Keratinocyte (primary cell): ENCODE measurements at regions not wholly inside any gene's neighbourhood (a gene's known extent, or its start where the extent isn't known, plus 50 kb on each side); places are given as distances from the start of the nearest gene placed in this dataset.

Source experiments
- DNase-seq: peaks from one replicate; pipeline ENCODE4 v3.0.0-alpha.2; 2011; ENCODE audit warnings: low read depth, missing footprints, low spot score
- FAIRE-seq: peaks from 2 replicates; lab custom pipeline; 2011; peaks lifted over from hg19 to GRCh38; lab: Jason Lieb, UNC
- H2AFZ ChIP-seq: 2 replicates; pipeline ENCODE4 v1.6.0; 2012; ENCODE audit warnings: low read length, control low read depth, inconsistent platforms; ENCODE audit not compliant: control insufficient read depth
- H3K27ac ChIP-seq: 2 replicates; pipeline ENCODE4 v1.5.1; 2011; ENCODE audit warnings: low read length; ENCODE audit not compliant: control insufficient read depth, insufficient read depth
- H3K27me3 ChIP-seq: 3 replicates; pipeline ENCODE4 v1.6.0; 2011; ENCODE audit warnings: low read length; ENCODE audit not compliant: control insufficient read depth, insufficient read depth; ENCODE audit errors: extremely low read depth
- H3K36me3 ChIP-seq, 2 experiments: 2 replicates in 1 of 2; 3 replicates in 1 of 2; pipeline ENCODE4 v1.5.1; 2011; ENCODE audit warnings: low read length in 2 of 2, mild to moderate bottlenecking in 1 of 2; ENCODE audit not compliant: control insufficient read depth in 2 of 2, insufficient read depth in 2 of 2; ENCODE audit errors: extremely low read depth in 1 of 2
- H3K4me1 ChIP-seq: 3 replicates; pipeline ENCODE4 v1.5.1; 2011; ENCODE audit warnings: low read length; ENCODE audit not compliant: control insufficient read depth, insufficient read depth; ENCODE audit errors: extremely low read depth
- H3K4me2 ChIP-seq: 3 replicates; pipeline ENCODE4 v1.6.0; 2011; ENCODE audit warnings: low read depth, low read length; ENCODE audit not compliant: control insufficient read depth, insufficient read depth; ENCODE audit errors: extremely low read depth
- H3K4me3 ChIP-seq, 3 experiments: fragments of 200-600 bp in 1 of 3; sonication (generic) in 1 of 3; 2 replicates in 2 of 3; 3 replicates in 1 of 3; pipeline ENCODE4 v1.5.1; 2011 to 2016; ENCODE audit warnings: low read length in 3 of 3, mild to moderate bottlenecking in 3 of 3, control low read depth in 2 of 3, inconsistent platforms in 1 of 3, low read depth in 1 of 3, mixed read lengths in 1 of 3, mixed run types in 1 of 3, moderate library complexity in 1 of 3; ENCODE audit not compliant: control insufficient read depth in 2 of 3, insufficient read depth in 2 of 3; ENCODE audit errors: extremely low read depth in 1 of 3
- H3K79me2 ChIP-seq: 2 replicates; pipeline ENCODE4 v1.6.0; 2012; ENCODE audit warnings: low read length; ENCODE audit not compliant: control insufficient read depth, insufficient read depth
- H3K9ac ChIP-seq: 3 replicates; pipeline ENCODE4 v1.6.0; 2011; ENCODE audit warnings: low read length; ENCODE audit not compliant: control insufficient read depth, insufficient read depth; ENCODE audit errors: extremely low read depth
- H3K9me1 ChIP-seq: 3 replicates; pipeline ENCODE4 v1.6.0; 2011; ENCODE audit warnings: low read length; ENCODE audit not compliant: control insufficient read depth, insufficient read depth; ENCODE audit errors: extremely low read depth
- H3K9me3 ChIP-seq: 2 replicates; pipeline ENCODE4 v1.5.1; 2012; ENCODE audit warnings: low read depth, low read length; ENCODE audit not compliant: control insufficient read depth
- H4K20me1 ChIP-seq: 3 replicates; pipeline ENCODE4 v1.6.0; 2011; ENCODE audit warnings: low read length; ENCODE audit not compliant: control insufficient read depth, insufficient read depth; ENCODE audit errors: extremely low read depth
- CTCF ChIP-seq, 3 experiments: IDR thresholded peaks in 1 of 3; conservative IDR thresholded peaks in 1 of 3; optimal IDR thresholded peaks in 1 of 3; 2 replicates in 2 of 3; 3 replicates in 1 of 3; pipeline versions ENCODE3 to v1.5.1; 2011; ENCODE audit warnings: low read length in 3 of 3, mild to moderate bottlenecking in 3 of 3, moderate library complexity in 2 of 3, control low read depth in 1 of 3, inconsistent platforms in 1 of 3; ENCODE audit not compliant: insufficient read depth in 2 of 3; ENCODE audit errors: extremely low read depth in 1 of 3
- EZH2 ChIP-seq: IDR thresholded peaks from one replicate; pipeline ENCODE4 v1.6.1; 2012; ENCODE audit warnings: inconsistent platforms, mild to moderate bottlenecking, low read length, moderate library complexity
- dilution Hi-C: fragments of 300-500 bp; cut with MboI; formaldehyde crosslinking; loops from one replicate; pipeline ENCODE4 v1.7.0; 2020; ENCODE audit warnings: low sequenced_read_pairs; ENCODE audit not compliant: extremely low pct_ligation_motif_present

GRCh38 chr1:188314557-188315137 lies 1485.9 kb downstream of the PLA2G4A start:
- DNase-seq (no peak), FAIRE-seq (no peak)
- Histone ChIP-seq H3K9me1 (no peaks in the 10 kb centered on the region), H3K27me3 (no peaks in the 10 kb centered on the region), H3K27ac (no peak overlapping the region), H3K9ac (no peak overlapping the region), H3K4me2 (no peak overlapping the region), H2AFZ (no peak overlapping the region), H3K36me3 (no peaks in the 10 kb centered on the region), H3K4me3 (no peak overlapping the region), H4K20me1 (no peaks in the 10 kb centered on the region), H3K79me2 (no peaks in the 10 kb centered on the region), H3K4me1 (no peaks in the 10 kb centered on the region), H3K9me3 (no peaks in the 10 kb centered on the region)
- dilution Hi-C loops = no loop called here
- no peak for TF ChIP-seq CTCF (optimal IDR thresholded peaks at IDR 0.05 in 1 of 3, IDR thresholded peaks at IDR 0.05 in 1 of 3, conservative IDR thresholded peaks at IDR 0.05 in 1 of 3; ENCODE audit: extremely low read depth in 1 of 3, insufficient read depth in 2 of 3, low read length in 3 of 3)
- no peak for TF ChIP-seq EZH2

- no peaks in the 10 kb centered on the region for H3K79me2 ChIP-seq
- dilution Hi-C loops = no loop called here
- no peak overlapping the region for H3K27ac ChIP-seq
- no peak for TF ChIP-seq CTCF (optimal IDR thresholded peaks at IDR 0.05 in 1 of 3, IDR thresholded peaks at IDR 0.05 in 1 of 3, conservative IDR thresholded peaks at IDR 0.05 in 1 of 3; ENCODE audit: extremely low read depth in 1 of 3, insufficient read depth in 2 of 3, low read length in 3 of 3)
- no peak for TF ChIP-seq EZH2
- H3K9ac ChIP-seq = no peak overlapping the region
- H3K4me2 ChIP-seq = no peak overlapping the region
- no peak overlapping the region for H3K4me3 ChIP-seq
- H3K9me3 ChIP-seq = no peaks in the 10 kb centered on the region
- no peaks in the 10 kb centered on the region for H4K20me1 ChIP-seq
- no peaks in the 10 kb centered on the region for H3K27me3 ChIP-seq
- FAIRE-seq (no peak), DNase-seq (no peak)
- no peaks in the 10 kb centered on the region for H3K36me3 ChIP-seq
- no peaks in the 10 kb centered on the region for H3K9me1 ChIP-seq
- no peak overlapping the region for H2AFZ ChIP-seq
- no peaks in the 10 kb centered on the region for H3K4me1 ChIP-seq
Measured at GRCh38 chr1:188317894-188318293, 1489.1 kb downstream of the PLA2G4A start.
